Endothelial cell (in vitro differentiated cells): ENCODE measurements at regions not wholly inside any gene's neighbourhood (a gene's known extent, or its start where the extent isn't known, plus 50 kb on each side); places are given as distances from the start of the nearest gene placed in this dataset.

ENCODE experiments used
- DNase-seq: peaks from one replicate; pipeline ENCODE4 v3.0.0; 2021; ENCODE audit warnings: low spot score
- H3K27ac Mint-ChIP-seq: one replicate; pipeline ENCODE4 v1.8.0; 2021; ENCODE audit warnings: mixed read lengths, inconsistent platforms; ENCODE audit not compliant: unreplicated experiment
- H3K27me3 Mint-ChIP-seq: one replicate; pipeline ENCODE4 v1.8.0; 2021; ENCODE audit warnings: mild to moderate bottlenecking, moderate library complexity, mixed read lengths, inconsistent platforms; ENCODE audit not compliant: unreplicated experiment
- H3K36me3 Mint-ChIP-seq: one replicate; pipeline ENCODE4 v1.8.0; 2021; ENCODE audit warnings: mild to moderate bottlenecking, low read depth, mixed read lengths, inconsistent platforms; ENCODE audit not compliant: unreplicated experiment
- H3K4me1 Mint-ChIP-seq: one replicate; pipeline ENCODE4 v1.8.0; 2021; ENCODE audit warnings: mild to moderate bottlenecking, mixed read lengths, inconsistent platforms; ENCODE audit not compliant: unreplicated experiment
- H3K4me3 Mint-ChIP-seq: one replicate; pipeline ENCODE4 v1.8.0; 2021; ENCODE audit warnings: mild to moderate bottlenecking, mixed read lengths, inconsistent platforms; ENCODE audit not compliant: unreplicated experiment
- H3K9me3 Mint-ChIP-seq: one replicate; pipeline ENCODE4 v1.8.0; 2021; ENCODE audit warnings: mixed read lengths, inconsistent platforms; ENCODE audit not compliant: unreplicated experiment
- TF ChIP-seq, protein P1 (sequence below): fragments of 200-600 bp; sonication (generic); IDR thresholded peaks from one replicate; pipeline ENCODE4 v1.5.0; 2021; ENCODE audit warnings: antibody characterized with exemption; ENCODE audit not compliant: unreplicated experiment

DNA sequence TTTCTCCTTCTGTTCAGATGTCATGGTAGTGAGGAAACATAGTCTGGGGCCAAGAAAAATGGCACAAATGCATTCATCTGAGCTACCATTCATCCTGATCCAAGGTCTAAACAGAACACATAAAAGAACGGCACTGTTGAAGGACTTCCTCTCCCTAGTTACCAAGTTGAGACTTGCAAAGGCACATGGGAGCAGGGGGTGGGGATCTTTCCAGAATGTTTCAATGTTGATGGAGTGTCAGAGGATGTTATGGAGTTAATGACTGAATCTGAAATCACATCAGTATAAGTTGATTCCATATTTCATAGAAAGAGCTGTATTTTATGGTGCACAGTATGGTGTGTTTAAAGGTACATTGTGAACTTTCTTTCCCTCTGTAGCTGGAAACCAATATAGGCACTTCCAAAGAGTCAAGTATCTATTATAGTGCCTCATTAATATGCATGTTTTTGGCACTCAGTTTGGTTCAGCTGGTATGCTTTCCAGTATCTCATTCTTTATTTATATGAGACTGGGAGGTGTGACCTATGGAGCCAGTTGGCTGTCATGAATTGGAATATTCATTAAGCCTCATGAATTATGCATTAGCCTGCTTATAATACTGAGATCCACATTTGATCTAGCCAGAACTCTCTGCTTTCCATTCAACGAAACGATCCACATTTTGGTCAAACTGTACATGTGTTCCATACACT, 603.0 kb downstream of the NR2F1-AS1 start:
- no peaks in the 10 kb centered on the region for H3K4me1 Mint-ChIP-seq
- H3K4me3 Mint-ChIP-seq = no peak overlapping the region
- TF ChIP-seq, protein P1, sequence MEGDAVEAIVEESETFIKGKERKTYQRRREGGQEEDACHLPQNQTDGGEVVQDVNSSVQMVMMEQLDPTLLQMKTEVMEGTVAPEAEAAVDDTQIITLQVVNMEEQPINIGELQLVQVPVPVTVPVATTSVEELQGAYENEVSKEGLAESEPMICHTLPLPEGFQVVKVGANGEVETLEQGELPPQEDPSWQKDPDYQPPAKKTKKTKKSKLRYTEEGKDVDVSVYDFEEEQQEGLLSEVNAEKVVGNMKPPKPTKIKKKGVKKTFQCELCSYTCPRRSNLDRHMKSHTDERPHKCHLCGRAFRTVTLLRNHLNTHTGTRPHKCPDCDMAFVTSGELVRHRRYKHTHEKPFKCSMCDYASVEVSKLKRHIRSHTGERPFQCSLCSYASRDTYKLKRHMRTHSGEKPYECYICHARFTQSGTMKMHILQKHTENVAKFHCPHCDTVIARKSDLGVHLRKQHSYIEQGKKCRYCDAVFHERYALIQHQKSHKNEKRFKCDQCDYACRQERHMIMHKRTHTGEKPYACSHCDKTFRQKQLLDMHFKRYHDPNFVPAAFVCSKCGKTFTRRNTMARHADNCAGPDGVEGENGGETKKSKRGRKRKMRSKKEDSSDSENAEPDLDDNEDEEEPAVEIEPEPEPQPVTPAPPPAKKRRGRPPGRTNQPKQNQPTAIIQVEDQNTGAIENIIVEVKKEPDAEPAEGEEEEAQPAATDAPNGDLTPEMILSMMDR = no peak
- H3K9me3 Mint-ChIP-seq = no peaks in the 10 kb centered on the region
- no peaks in the 10 kb centered on the region for H3K36me3 Mint-ChIP-seq
- no peak overlapping the region for H3K27ac Mint-ChIP-seq
- no peak for DNase-seq
- no peaks in the 10 kb centered on the region for H3K27me3 Mint-ChIP-seq

DNA sequence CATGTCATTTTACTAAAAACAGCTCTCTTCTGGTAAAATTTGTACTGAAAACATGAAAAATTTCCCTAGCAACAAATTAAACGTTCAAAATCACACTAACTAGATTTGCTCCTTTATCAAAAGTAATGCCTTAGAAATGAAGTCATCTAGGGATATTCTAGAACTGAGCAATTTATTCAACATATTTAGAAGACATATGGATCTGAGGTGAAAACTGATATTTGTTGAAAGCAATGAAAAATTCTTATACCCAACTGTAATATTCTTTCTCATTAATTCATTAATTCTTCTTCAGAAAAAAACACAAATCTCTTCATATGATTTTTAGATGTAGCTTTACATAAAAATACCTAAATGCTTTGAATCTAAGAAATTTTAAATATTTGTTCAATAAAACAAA, 604.9 kb downstream of the NR2F1-AS1 start:
- H3K4me3 Mint-ChIP-seq = no peak overlapping the region
- H3K36me3 Mint-ChIP-seq = no peaks in the 10 kb centered on the region
- no peak overlapping the region for H3K27ac Mint-ChIP-seq
- no peaks in the 10 kb centered on the region for H3K9me3 Mint-ChIP-seq
- H3K4me1 Mint-ChIP-seq = peaks cover 6% of the 10 kb centered on the region
- TF ChIP-seq, protein P1 = no peak
- H3K27me3 Mint-ChIP-seq = no peaks in the 10 kb centered on the region
- no peak for DNase-seq

DNA sequence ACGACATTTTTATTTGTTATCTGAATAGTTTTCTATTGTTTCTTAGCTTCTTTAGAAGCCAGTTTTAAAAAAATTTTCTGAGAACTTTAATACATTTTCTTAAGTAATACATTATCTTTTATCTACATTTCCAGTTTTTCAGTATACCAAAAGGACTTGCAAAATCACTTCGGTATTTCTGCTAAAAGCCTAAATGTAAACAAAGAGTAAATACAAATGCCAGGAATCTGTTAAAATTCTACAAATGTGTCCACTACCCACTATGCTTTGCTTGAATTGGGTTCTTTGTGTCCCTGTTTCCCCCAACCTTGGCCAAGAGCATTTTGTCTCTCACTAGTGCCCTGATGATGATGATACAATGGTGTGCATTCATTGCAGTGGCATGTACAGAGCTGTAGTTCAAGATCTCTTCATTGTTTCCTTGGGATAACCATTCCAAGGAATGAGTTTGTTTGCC, 611.2 kb downstream of the NR2F1-AS1 start:
- Mint-ChIP-seq H3K27me3 (no peaks in the 10 kb centered on the region), H3K36me3 (no peaks in the 10 kb centered on the region), H3K27ac (no peak overlapping the region), H3K4me1 (peaks cover 8% of the 10 kb centered on the region), H3K4me3 (no peak overlapping the region), H3K9me3 (no peaks in the 10 kb centered on the region)
- DNase-seq = no peak
- TF ChIP-seq, protein P1 = no peak

DNA sequence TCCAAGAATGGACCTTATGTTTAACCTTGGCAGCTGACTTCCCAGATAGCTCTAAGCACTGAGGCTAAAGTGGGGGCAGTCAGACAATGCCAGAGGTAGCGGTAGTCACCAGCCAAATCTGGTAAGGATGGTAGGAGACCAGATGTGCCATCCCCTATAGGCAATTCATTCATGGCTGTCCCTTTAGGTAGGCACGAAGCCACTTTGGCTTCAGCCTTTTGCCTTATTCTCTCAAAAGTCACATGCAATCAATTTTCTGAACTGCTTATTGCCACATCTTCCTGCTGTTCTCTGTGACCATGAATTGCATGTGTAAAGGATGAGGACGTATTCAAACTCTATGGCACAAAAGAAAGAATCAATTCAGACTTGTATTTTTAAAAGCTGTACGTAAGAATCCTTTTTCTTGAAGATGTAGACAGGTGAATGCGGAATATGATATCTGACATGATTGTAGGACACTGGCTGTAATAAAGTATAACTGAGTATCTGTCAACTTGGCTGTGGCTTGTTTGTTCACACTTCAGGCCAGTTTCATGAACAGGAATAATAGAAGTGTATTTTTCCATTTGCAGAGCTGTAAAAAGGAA, 611.7 kb downstream of the NR2F1-AS1 start:
- Mint-ChIP-seq H3K27me3 (no peaks in the 10 kb centered on the region), H3K4me1 (peaks cover 8% of the 10 kb centered on the region), H3K4me3 (no peak overlapping the region), H3K27ac (no peak overlapping the region), H3K36me3 (no peaks in the 10 kb centered on the region), H3K9me3 (no peaks in the 10 kb centered on the region)
- TF ChIP-seq, protein P1 = no peak
- no peak for DNase-seq

DNA sequence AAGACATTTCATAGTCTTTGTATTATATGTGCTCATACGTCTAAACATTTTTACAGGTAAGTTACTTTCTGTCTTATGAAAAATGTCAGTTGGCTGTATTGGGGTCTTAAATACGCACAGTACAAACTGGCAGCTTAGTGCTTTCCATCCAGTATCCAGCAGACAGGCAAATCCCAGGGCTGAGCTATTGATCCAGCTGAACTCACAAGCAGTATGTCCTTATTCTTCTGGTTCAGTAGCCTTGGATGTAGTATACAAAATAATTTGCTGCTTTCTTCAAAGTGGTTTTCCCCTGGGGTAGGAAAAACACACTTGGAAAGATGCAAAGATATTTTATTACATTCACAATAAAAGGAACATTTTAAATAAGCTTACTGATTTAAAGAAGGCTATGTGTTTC, 617.2 kb downstream of the NR2F1-AS1 start:
- H3K9me3 Mint-ChIP-seq = no peaks in the 10 kb centered on the region
- H3K4me3 Mint-ChIP-seq = no peak overlapping the region

More for the DNA sequence above, 617.2 kb downstream of the NR2F1-AS1 start:
- TF ChIP-seq, protein P1 = no peak
- H3K27me3 Mint-ChIP-seq = no peaks in the 10 kb centered on the region
- H3K27ac Mint-ChIP-seq = no peak overlapping the region
- DNase-seq = no peak
- H3K36me3 Mint-ChIP-seq = no peaks in the 10 kb centered on the region
- H3K4me1 Mint-ChIP-seq = no peaks in the 10 kb centered on the region
